Stimulated activated CD4-positive, alpha-beta T cell treated with anti-CD3 and anti-CD28 coated beads, TNF-alpha, amount 100 ng/mL, for 24 hours (primary cell): ENCODE measurements at regions not wholly inside any gene's neighbourhood (a gene's known extent, or its start where the extent isn't known, plus 50 kb on each side); places are given as distances from the start of the nearest gene placed in this dataset.
A peak's percentile ranks its signal among the peaks of the same experiment; 100 is the strongest.
"Not testable (repeated sequence)": the region's sequence is repeated elsewhere in the genome, so short reads cannot be mapped to it uniquely, and the experiment has no call there.

Experiments
- DNase-seq, 3 experiments: peaks; one replicate each; pipeline ENCODE4 v3.0.0-alpha.2; 2020; ENCODE audit warnings: low read depth in 3 of 3

DNA sequence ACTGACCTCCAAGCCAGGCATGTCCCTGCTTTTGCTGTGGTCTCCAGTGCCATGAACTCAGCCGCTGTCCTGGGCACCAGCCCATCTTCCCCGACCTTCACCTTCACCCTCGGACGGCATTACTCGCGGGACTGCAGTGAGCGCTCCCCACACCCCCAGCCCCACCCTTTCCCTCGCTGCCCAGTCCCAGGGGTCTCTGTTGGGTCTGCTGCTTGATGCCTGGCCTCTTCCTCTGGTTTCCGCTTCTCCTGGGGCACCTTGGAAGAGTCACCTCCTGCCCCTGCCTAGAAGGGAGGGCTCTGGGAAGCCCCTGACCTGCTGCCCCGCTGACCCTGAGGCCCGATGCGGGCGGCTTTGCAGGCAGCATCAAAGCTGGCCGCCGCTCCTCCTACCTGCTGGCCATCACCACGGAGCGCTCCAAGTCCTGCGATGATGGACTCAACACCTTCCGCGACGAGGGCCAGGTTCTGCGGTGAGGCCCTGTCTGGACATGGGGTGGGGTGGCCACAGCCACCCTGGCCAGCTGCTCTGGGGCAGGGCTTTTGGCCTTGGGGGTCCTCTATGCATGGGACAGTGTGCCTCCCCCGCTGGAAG, 102.3 kb downstream of the ZNF267 start:
- DNase-seq: not testable (repeated sequence)

DNA sequence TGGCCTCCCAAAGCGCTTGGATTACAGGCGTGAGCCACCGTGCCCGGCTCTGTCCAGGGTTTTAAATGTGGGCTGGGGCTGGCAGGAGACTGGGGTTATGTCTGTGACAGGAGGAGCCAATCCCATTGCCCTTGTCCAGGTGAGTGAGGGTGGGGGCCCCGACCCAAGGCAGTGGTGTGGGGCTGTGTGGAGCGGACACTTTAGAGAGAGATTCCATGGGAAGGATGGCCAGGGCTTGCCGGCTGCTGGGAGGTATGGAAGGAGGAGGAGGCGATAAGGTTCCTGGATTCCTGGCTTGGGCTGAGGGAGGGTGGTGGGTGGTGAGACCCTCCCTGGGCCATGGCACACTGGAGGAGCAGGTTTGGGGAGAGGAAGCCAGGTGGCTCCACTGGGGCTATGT, 104.9 kb downstream of the ZNF267 start:
- DNase-seq: not testable (repeated sequence)

DNA sequence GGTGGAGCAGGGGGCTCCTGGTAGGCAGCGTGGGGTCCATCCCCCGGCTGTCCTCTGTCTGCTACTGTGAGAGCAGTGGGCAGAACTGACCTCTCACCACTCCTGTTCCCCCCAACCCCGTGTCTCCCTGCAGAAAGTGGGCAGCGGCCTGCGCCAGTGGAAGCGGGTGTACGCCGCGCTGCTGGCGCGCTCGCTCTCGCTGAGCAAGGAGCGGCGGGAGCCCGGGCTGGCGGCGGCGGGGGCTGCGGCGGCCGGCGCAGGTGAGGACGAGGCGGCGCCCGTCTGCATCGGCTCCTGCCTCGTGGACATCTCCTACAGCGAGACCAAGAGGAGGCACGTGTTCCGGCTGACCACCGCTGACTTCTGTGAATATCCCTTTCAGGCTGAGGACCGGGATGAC, 108.1 kb downstream of the ZNF267 start:
- DNase-seq: not testable (repeated sequence)

DNA sequence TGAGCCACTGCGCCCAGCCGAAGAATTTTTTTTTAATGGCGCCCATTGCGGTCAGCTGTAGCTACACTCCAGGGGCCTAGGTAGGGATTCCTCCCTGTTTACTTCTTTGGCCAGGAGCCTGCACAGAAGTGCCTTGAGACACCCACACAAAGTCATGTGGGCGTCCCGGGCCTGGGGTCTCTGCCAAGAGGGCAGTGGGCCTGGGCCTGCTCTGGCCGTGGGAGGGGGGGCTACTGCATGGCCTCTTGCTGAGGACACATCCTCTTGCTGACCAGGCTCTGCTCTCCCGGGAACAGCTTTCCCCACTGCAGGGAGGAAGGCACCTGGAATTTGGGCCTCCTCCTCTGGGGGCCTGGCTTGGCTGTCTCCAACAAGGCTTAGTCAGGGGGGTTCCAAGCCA, 109.4 kb downstream of the ZNF267 start:
- DNase-seq: not testable (repeated sequence)

DNA sequence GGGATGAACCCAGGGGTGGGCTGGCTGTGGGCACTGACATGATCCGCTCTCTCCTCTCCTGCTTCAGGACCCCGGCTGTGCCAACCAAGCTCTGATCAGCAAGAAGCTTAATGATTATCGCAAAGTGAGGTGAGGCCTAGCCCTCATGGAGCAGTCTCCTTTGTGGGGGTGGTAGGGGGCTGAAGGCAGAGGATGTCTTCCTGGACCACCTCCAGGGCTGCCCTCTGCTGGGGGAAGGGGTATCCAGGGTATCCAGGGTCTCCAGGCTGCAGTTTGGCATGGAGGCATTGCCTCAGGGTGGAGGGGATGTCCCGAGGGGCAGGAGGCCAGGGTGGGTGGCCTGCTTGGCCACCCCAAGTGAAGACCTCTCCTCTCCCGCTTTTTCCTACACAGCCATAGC, 110.1 kb downstream of the ZNF267 start:
- DNase-seq: not testable (repeated sequence)

DNA sequence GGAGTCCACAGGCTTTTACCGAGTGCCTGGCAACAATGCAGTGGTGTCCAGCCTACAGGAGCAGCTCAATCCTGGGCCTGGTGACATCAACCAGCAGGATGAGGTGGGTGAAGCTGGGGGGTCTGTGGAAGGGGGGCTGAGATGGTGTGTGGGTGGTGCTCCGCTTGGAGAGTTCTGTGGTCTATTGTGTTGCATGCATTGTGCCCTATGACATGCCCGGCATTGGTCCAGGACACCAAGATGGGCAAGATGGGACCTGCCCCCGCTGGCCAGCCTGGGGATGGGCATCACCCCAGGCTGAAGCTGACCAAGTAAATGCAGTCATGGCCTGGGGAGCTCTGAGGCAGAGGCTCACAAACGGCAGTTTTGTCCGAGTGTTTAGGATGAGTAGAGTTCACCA, 113.3 kb downstream of the ZNF267 start:
- DNase-seq: not testable (repeated sequence)

DNA sequence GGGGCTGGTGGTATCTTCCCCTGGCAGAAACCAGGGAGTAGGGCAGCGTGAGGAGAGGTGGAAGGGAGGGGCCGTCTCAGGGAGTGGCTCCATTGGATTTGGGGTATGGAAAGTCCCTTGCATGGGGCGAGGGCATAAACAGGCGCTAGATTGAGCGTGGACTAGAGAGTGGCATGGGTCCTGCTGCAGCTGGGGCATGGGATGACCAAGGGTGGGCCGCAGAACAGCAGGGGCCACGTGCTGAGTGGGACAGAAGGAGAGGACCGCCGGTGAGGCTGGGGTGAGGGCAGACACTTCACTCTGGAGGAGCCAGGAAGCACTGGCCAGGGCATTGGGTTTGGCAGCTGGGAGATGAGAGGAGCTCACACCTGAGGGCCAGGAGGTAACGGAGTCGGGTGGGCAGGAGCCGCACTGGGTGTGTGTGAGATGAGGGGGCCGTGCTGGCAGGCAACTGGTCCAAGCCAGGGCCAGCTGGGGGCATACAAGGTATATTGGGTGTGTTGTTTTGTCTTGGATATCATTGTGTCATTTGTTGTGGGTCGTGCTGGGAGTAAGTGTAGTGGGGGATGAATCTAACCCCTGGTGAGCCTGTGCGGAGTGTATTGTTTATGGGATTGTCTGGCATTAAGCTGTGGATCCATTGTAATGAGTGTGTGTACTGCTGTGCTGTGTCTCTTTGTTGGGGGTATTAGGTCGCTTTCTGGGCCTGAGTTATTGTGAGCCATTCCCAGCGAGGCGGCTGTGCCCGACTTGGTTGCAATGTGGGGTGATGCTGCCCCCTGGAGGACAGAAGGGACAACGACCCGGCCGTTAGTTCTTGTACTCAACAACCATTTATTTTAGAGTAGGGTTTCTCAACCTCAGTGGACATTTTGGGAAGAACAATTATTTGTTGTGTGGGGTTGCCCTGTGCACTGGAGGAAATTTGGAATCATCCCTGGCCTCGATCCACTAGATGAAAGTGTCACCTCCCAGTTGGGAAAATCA, 115.3 kb downstream of the ZNF267 start:
- DNase-seq: peak; percentile 14 to 36 (median 34)

DNA sequence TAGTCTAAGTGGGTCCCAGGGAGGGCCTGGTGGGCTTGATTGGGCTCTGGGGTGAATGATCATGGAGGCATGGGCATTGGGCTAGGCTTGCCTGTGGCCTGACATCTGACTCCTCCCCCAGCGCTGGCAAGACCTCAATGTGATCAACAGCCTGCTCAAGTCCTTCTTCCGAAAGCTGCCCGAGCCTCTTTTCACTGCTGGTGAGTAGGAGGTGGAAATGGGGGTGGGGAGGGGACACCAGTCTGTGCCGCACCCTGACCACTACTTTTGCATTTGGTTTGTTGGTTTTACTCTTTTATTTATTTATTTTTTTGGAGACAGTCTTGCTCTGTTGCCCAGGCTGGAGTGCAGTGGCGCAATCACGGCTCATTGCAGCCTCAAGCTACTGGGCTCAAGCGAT, 116.7 kb downstream of the ZNF267 start:
- DNase-seq: not testable (repeated sequence)

DNA sequence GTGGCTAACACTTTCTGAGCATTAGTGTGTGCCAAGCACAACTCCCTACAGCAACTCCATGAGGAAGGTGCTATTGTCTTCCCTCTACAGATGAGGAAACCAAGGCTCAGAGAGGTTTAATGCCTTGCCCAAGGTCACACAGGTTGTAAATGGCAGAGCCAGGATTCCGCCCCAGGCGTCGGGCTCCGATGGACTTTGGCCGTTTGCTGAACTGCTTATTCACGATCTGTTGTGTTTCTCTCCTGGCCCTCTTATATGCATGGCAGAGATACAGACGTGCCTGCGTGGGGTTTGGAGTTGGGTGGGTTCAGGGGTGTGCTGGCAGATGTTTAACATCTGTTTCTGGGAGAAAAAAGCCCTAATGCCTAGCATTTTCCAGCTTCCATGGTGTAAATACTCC, 117.4 kb downstream of the ZNF267 start:
- DNase-seq: not testable (repeated sequence)

DNA sequence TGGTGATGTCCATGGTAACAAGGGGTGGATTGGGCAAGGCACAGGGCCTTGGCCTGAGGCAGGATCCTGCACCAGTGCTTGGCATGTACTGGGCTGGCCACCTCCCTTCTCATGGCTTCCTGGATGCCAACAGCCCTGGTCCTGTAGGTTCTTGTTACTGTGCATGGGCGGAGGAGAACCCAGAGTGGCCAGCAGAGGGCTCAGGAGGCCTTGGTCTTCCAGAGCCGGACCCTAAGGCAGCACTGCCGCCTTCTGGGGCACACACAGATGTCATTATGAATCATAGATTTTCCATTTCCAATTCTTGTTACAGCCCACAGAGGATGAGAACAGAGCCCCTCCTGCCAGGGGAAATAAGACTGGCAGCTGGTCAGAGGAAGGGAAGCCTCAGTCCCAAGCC, 122.7 kb downstream of the ZNF267 start:
- DNase-seq: peak in 1 of 3 experiments; percentile 44

DNA sequence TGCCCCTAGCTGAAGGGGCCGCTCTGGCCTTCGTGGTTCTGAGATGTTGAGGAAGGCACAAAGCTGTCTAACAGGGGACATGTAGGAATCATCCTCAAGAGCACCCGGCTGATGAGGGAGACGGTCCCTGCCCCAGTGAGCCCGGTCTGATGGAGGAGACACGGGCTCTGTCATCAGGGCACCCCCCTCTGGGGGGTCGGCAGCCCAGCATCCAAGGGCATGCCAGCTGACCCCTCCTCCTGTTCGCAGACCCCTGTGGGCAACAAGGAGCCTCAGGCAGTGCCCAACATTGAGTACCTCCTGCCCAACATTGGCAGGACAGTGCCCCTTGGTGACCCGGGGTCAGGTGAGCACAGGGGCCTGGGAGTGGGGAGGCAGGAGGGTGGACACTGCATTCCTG, 128.9 kb downstream of the ZNF267 start:
- not testable (repeated sequence) for DNase-seq

DNA sequence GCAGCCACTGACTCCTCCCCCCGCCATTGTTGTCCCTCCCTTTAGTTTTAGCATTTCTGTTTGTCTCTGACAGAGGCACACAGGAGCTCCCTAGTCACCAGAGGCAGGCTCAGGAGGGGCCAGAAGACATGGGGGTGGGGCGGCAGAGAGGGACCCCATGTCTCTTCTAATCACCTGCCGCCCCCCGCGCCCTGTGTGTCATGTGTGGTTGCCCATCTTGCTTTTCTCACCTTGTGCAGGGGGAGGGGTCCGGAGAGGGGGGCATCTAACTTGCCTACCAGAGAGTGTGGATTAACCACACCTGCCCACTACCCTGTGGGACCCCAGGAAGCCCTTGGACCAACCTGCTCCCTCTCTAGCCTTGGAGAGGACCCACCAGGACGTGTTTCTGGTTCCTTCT, 130.2 kb downstream of the ZNF267 start:
- DNase-seq: not testable (repeated sequence)

DNA sequence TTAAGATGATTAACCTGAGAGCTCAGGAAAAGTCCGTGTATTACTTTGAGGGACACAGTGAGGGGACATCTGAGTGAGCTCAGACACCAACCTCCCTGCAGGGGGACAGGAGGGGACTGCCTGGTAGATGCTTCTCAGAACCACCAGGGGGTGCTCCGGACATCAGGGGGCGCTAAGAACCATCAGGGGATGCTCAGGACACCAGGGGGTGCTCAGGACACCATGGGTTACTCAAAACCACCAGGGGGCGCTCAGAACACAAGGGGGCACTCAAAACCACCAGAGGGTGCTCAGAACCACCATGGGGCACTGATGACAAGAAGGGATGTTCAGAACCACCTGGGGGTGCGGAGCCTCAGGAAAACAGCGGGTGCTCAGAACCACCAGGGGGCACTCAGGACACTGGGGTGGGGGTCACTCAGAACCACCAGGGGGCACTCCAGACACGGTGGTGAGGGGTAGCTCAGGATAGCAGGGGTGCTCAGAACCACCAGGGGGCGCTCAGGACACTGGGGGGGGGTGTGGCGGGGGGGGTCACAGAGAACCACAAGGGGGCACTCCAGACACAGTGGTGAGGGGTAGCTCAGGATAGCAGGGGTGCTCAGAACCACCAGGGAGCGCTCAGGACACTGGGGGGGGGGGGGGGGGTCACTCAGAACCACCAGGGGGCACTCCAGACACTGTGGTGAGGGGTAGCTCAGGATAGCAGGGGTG, 165.3 kb downstream of the ZNF267 start:
- peak in 1 of 3 experiments; percentile 5 for DNase-seq

DNA sequence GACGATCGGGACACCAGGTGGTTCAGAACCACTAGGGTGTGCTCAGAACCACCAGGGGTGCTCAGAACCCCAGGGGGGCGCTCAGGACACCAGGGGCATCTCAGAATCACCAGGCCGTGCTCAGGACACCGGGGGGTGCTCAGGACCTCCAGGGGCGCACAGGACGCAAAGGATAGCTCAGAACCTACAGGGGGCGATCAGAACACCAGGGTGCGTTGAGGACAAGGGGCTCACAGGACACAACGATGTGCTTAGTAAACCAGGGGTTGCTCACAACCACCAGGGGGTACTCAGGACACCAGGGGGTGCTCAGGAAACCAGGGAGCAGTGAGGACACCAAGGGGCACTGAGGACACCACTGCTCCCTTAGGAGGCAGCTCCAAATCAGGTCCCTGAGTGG, 166.3 kb downstream of the ZNF267 start:
- DNase-seq: not testable (repeated sequence)

DNA sequence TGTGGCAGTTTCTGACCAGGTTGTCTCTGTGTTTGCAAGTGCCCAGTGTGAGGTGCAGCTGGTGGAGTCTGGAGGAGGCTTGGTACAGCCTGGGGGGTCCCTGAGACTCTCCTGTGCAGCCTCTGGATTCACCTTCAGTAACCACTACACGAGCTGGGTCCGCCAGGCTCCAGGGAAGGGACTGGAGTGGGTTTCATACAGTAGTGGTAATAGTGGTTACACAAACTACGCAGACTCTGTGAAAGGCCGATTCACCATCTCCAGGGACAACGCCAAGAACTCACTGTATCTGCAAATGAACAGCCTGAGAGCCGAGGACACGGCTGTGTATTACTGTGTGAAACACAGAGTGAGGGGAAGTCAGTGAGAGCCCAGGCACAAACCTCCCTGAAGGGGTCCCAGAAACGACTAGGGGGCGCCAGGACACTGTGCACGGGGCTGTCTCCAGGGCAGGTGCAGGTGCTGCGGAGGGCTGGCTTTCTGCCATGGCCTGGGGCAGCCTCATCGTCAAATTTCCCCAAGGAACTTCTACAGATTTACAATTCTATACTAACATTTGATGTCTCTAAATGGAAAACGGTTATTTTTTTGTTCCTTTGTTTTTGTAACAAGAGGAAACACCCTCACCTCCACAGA, 187.0 kb upstream of the TP53TG3D start:
- DNase-seq: peak in 1 of 3 experiments; percentile 44

DNA sequence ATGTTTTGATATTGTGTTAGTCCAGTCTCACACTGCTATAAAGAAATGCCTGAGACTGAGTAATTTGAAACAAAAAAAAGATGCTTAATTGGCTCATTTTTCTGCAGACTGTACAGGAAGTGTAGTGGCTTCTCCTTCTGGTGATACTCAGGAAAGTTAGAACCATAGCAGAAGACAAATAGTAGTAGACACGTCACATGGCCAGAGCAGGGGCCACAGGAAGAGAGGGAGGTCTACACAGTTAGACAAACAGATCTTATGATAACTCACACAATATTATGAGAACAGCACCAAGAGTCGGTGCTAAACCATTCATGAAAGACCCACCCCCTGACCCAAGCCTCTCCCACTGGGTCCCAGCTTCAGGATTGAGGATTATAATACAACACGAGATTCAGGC, 181.5 kb upstream of the TP53TG3D start:
- DNase-seq: not testable (repeated sequence)

DNA sequence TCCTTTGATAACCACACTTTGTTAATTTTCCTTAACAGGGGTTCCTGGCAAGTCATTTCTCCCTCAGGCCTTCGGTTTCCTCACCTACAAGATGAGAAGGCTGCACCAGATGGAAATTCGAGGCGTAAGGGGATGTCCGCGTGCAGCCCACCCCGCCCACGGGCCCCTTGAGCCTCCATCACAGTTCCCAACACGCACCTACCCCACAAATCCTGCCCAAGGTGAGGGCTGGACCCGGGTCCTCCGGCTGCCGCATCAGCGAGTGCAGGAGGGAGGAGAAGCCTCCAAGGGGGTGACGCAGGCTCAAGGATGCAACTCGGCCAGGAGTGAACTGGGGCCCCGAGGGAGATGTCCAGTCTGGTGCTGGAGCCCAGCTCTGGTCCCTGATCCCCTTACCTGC, 169.2 kb upstream of the TP53TG3D start:
- not testable (repeated sequence) for DNase-seq

DNA sequence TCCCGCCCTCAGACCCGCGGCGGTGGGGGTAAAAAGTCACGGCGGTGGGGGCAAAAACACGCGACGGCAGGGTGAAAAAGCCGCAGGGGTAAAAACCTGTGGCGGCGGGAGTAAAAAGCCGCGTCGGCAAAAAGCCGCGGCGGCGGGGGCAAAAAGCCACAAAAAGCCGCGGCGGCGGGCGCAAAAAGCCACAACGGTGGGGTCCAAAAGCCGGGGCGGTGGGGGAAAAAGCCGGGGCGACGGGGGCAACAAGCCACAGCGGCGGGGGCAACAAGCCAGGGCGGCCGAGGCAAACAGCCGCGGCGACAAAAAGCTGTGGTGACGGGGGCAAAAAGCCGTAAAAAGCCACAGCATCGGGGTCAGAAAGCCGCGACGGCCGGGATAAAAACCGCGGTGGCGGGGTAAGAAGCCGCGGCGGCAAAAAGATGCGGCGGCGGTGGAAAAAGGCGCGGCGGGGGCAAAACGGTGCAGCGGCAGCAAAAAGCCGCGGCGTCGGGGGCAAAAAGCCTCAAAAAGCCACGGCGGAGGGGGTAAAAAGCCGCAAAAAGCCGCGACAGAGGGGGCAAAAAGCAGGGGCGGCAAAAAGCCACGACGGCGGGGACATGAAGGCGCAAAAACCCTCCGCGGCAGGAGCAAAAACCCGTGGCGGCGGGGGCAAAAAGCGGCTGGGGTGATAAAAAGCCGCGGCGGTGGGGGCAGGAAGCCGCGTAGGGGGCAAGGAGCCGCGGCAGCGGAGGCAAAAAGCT, 168.3 kb upstream of the TP53TG3D start:
- peak in 1 of 3 experiments; percentile 2 for DNase-seq

DNA sequence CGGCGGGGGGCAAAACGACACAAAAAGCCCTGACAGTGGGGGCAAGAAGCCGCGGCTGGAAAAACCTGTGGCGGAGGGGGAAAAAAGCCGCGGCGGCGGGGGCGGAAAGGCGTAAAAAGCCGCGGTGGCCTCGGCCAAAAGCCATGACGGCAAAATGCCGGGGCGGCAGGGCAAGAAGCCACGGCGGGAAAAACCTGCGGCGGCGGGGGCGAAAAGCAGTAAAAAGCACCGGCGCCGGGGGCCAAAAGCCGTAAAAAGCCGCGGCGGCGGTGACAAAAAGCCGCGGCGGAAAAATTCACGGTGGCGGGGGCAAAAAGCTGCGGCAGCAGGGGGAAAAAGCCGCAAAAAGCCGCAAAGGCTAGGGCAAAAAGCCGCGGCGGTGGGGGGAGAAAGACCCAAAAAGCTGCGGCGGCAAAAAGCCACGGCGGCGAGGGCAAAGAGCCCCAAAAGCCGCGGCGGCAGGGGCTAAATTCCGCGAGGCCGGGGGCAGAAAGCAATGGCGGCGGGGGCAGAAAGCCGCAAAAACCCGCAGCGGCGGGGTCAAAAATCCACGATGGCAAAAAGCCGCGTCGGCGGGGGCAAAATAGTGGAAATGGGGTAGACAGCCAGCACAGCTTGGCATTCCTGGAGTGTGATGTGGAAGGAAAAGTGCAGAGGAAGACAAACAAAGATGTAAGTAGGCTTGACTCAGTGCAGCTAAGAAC, 167.5 kb upstream of the TP53TG3D start:
- peak in 1 of 3 experiments; percentile 66 for DNase-seq

DNA sequence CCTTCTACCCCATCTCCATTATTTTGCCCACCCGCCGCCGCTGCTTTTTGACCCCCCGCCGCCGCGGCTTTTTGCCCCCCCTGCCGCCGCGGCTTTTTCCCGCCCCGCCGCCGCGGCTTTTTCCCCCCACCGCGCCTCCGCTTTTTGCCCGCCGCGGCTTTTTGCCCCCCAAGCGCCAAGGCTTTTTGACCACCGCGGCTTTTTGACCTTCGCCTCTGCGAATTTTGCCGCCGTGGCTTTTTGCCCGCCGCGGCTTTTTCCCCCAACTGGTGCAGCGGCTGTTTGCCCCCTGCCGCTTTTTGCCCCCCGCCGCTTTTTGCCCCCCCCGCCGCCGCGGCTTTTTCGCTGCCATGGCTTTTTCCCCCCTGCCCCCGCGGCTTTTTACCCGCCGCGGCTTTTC, 137.5 kb upstream of the TP53TG3D start:
- not testable (repeated sequence) for DNase-seq
